GM21528 (cell line): ENCODE measurements at regions not wholly inside any gene's neighbourhood (a gene's known extent, or its start where the extent isn't known, plus 50 kb on each side); places are given as distances from the start of the nearest gene placed in this dataset.
"Not testable (repeated sequence)": the region's sequence is repeated elsewhere in the genome, so short reads cannot be mapped to it uniquely, and the experiment has no call there.

ENCODE experiments used
- ATAC-seq: cut with Tn5 transposase; IDR thresholded peaks from one replicate; pipeline ENCODE4 v1.9.1; 2021; ENCODE audit warnings: mild to moderate bottlenecking, moderate library complexity; ENCODE audit not compliant: unreplicated experiment, low FRiP score

DNA sequence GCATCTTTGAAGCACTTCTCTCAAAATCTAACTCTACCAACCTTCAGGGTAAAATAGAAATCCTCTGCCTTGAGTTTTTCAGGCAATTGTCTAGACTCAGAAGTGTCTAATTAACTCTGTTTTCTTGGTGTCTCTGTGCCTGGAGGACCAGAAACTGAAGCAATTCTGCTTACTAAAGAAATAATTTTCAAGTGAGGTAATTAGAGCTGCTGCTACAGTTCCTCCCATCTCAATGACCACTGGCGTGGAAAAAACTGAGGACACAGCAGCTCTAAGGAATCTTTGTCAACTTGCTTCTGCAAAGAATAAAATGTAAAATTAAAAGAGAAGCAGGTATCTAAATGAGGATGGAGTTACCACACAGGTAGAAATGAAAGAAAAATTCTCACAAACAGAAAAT is 785.0 kb downstream of the PRELID2 start:
- no peak for ATAC-seq

DNA sequence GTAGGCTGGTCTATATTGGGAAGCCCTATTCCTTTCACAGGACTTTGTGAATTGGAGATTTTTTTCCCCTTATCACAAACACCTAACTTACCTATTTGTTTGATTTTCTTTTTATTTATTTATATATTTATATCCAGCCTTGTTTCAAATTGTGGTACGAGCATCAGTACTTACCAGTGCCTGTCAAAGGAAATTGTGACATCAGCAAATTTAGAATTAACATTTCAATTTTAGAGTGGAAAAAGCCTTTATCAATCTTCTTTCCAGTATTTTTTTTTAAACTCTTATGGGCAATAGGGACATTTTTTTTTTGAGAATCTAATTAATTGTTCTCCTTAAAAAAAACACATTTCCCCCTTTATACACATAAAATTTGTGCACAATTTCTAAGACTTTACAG is 790.2 kb downstream of the PRELID2 start:
- ATAC-seq, result no peak

DNA sequence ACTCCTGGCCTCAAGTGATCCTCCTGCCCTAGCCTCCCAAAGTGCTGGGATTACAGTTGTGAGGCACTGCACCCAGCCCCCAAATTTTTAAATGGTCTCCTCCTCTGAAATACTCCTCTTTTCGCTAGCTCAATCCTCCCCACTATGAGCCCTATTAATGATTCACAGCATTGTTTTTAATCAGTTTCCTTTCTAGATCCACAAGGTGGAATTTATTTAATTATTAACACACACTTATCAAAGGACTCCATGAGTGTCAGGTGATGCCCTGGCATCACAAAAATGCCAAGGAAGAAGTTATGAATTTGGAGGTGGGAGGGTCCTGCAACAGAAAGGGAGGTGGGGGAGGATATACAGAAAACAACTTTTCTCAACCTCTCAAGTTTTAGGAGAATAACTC is 806.5 kb downstream of the PRELID2 start:
- no peak for ATAC-seq

DNA sequence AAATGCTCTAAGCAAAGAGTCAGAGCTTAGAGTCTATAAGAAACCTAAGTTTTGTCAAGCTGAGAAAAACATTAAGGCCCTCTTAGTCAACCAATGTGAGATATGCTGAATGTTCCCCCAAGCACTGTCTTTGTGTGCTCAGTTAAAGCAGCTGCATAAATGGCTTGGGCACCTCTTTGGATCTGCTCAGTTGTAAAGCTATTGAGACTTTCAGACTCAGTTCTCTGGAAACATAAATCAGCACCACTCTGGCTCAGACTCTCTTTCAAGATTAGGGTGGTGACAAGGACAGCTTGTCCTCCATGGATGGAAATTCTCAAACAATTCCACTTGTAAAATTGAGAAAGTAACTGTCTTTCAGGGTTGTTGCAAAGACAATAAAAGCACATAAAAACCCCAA is 807.9 kb downstream of the PRELID2 start:
- no peak for ATAC-seq

DNA sequence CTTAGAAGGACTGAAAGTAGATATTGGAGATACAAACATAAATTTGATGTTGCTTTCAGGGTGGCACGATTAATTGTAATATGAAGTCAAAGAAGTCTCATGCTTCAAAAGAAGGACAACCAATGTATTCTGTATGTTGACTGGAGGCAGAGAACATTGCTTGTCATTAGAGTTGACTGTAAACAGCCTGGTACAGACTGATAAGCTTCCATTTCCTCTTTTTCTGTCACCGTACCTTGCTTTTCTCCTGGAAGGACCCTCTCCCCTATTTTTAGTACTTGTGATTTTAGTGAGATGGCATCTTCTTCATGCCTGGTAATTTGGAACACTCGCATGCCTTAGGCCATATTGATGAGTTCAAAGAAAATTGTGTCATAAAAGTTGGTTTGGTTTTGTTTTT is 809.4 kb downstream of the PRELID2 start:
- ATAC-seq, result no peak

DNA sequence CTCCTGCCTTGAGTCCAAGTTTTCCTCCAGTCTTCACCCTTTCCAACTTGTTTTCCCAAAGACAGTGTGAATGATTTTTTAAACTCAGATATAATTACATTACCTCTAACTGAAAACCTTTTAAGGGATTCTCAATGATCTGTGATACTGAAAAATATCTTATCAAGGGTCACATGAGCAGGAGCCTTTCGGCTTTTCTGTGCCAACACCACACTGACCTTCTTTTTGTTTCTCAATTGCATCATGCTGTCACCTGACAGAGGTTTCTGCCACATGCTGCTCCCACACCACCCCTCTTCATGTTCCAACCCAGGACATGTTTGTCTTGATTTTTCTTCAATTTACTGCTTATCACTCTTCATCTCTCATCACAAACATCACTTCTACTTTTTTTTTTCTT is 820.0 kb downstream of the PRELID2 start:
- ATAC-seq, result no peak

DNA sequence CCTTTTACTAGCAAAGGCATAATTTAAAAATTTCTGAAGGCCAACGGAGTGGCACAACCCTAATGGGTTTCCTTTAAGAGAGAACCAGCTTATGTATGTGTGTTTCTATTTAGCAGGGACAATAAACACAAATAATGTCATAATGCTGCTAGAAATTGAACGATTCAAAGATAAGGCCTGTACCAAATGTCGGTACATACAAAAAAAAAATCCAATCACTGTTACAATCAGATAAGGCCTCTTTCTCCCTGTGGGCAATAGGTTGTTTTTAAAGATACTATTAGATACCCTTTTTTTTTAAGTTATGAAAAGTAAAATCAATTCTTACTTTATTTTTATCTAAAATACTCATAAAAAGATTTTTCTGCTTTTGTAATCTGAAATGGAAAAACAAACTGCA is 821.0 kb downstream of the PRELID2 start:
- no peak for ATAC-seq

DNA sequence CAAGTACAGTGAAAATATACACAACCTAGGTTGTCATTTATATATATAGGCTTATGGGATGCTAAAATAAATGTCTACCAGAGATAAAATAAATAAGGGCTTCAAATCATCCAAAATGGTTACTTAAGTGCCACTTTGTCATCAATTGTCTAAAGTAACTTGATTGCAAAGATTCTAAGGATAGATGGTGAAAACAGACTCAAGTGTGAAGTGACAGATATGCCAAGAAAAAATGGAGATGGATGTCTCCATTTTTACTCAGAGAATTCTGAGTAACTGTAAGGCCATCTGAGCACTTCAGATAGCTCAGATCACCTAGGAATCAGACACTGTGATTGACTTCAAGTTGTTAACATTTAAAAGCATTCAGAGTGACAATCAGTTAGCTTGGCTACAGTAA is 824.3 kb downstream of the PRELID2 start:
- no peak for ATAC-seq

DNA sequence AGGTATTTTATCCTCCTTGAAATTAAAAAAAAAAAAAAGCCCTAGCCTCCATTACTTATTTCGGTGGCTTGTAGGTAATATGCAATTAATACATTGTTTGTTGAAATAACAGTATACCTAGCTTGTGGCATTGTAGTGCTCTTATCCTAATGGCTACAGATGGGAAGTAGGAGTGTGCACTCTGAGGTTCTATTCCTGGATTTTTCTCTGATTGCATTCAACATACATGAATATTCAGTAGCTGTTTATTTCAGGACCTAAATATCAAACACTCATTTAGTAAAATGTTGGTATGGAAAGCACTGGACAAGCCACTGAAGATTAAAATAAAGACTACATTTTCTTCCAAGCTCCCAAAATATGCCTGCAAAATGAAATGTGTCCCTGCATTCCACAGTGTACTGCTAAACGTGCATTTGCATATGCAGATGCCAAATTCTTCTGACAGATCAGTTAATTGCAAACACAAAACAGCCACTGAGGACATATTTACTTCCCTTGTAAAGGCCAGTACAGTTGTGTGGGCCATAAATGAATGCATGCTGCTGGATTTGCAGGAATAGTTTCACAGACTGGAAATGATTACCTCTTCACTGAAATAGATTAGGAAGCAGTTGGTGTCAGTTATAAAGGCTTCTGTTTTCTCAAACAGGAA is 826.1 kb downstream of the PRELID2 start:
- no peak for ATAC-seq

DNA sequence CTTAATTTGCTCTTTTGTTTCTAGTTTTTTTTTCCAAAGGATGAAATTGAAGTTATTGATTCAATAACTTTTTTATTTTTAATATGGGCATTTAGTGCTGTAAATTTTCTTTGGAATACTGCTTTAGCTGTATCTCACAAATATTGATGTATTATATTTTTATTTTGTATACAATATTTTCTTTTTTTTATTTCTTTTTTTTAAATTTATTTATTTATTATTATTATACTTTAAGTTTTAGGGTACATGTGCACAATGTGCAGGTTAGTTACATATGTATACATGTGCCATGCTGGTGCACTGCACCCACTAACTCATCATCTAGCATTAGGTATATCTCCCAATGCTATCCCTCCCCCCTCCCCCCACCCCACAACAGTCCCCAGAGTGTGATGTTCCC is 823.7 kb downstream of the KCTD16 start:
- not testable (repeated sequence) for ATAC-seq

DNA sequence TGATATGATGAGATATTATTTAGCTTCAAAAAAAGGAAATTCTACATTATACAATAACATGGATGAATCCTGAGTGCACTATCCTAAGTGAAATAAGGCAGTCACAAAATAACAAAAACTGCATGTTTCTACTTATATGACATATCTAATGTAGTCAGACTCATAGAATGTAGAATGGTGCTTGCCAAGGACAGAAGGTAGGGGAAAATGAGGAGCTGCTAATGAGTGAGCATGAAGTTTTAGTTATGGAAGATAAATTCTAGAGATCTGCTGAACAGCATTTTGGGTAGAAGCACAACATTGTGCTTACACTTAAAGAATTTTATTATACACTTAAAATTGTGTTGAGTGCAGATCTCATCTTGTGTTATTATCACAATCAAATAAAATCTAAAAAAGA is 812.4 kb downstream of the KCTD16 start:
- no peak for ATAC-seq

DNA sequence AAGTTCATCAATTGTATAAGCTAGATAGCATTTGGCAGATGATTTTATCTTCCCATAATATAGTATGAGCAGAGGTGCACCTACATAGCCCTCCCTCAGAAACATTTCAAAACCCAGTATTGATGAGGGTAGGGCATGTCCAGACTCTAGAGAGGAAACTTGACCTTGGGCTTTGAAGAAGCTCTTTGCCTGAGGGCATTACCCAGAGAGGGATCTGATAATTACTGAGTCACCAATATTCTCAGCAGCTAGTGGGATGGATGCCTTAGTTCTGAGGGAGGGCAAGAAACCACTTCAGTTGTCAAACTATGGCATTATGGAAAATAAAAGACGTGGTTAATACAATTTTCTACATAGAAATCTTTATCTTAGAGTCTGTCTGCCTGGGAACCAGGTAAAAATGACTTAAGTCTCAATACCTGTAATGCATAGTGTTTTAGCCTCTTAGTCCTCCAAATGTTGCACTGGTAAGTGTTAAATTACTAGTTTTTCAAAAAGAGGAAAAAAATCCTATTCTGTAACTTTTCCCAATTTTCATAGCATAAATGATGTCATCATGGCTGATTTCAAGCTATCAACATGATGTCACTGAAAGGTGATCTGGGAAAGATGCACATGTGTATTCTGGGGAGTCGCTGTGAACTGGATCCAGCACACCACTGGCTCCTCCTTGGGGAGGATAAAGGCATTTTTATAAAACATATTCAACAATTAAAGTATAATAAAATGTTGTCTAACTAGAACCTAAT is 809.0 kb downstream of the KCTD16 start:
- ATAC-seq, result no peak

DNA sequence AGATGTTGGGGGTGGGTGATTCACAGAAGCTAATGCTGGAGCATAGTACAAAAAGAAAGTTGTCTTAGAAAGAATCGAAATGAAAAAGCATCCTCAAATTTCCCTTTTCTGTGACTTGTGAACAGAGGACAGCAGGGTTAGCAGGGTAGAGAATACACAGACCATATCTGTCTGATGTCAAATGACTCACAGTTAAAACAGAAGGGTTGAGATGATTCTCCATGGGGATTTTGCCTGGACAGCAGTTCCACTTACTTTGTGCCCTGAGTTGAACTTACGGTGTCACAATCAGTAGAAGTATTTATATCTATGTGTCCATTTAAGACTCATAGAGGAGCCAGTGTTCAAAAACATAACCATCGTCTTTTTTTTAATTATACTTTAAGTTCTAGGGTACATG is 801.6 kb downstream of the KCTD16 start:
- no peak for ATAC-seq

DNA sequence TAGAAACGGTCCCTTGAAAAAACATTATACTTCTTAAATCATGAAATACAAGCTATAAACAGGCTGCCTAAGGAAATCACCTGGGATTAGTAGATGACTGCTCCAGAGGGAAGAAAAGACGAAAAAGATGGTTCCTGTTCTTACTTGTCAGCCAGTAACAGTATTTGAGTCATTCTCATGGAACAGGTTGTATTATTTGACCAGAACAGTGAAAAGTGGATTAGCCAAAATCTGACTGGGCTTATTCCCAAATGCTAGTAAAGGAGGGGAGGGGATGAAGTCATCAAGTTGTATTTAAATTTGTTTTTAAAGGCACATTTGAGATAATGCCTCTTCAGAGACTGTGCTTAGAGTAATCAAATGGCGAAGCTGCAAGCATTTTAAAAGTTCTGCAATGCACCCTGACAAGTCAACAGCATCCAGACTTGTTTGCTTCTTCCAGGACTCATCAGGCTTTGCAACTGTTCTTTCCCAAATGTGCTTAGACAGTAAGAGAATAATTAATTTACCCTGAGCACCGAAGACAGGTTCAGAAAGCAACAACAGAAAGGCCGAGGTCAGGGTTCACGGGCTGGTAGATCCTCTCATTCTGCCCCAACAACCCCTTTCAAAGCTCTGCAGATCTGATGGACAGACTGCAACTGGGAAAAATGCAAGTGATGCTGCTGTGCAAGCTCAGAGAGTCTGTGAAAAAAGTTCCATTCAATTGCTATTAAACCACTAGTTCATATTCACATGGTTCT is 800.6 kb downstream of the KCTD16 start:
- ATAC-seq, result no peak

DNA sequence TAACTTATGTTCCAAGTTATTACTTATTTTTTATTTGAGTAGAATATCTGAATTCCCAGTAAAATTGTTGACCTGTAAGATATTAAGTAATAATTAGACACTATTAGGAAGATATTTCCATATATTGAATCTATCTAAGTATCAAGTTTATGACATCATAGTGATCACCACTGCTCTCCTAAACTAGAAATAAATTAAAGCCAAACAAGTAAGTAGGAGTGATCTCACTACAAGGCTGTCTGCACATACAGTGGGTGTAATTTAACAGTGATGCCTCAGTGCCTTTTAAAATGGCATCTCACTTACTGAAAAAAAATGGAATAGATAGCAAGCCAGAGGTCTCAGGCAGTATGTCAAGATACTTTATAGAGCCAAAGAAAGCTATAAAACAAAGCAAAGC is 789.6 kb downstream of the KCTD16 start:
- no peak for ATAC-seq

DNA sequence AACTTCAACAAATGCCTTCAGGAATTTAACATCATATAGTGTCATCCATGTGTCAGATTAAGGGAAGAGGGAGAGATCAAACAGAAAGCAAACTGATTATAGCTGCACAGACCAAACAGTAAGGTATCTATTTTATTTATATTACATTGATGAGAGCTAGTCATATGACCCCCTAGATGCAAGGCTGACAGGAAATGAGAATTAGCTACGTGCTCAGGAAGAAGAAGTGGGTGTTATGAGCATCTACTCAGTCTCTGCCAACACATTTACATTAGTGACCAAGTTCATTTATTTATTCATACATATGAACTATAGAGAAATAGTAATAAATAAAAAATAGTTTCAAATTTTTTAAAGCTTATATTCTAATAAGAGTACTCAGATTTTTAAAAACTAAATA is 787.3 kb downstream of the KCTD16 start:
- ATAC-seq, result no peak

DNA sequence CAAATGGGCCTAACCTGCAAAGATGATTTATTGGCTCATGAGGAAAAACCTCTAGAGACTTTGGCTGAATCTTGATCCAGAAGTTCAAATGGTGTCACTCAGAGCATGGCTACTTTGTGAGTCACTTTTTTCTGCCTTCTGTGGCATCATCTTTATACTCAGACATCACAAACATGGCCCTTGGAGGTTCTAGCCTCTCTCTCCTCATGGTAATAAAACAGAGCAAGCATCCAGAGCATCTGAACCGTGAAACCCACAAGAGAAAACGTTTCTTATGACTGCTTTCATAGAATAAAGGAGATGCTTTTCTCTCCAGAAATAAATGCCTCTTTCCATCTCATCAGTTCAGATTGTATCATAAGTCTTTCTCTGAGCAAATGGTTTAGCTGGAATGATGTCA is 780.3 kb downstream of the KCTD16 start:
- no peak for ATAC-seq

DNA sequence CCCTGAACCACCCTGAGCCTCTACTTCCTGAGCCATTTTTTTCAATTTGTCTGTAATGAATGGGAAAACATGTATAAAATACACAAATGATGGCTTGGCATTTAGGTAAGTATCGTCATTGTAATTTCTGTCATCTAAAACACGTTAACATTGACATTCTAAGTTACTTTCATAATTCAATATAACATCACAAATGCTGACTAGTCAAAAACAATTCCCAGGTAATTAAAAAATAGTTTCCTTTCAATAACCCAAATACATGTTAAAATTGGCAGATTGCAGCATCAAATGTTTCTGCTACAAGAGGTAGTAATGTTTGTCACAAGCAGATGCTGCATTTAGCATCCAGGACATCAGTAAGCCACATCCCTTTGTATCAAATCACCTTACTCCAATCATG is 776.4 kb downstream of the KCTD16 start:
- no peak for ATAC-seq

DNA sequence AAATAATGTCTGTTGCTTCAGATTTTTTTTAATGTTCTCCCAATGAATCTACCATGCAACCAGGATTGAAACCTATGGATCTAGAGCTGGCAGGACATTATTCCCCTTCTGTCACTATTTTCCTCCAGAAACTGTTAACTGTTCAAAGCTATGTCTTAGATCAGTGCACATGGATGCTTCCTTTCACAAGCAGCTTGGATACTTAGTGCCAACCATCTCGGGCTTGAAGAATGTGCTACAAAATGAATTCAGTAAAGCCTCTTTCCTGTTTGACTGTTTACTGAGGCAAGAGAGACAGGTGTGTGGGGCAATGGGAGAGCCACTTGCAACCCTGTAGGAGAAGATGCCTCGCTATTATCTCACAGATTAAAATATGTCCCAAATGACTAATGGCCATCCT is 774.8 kb downstream of the KCTD16 start:
- ATAC-seq, result no peak

DNA sequence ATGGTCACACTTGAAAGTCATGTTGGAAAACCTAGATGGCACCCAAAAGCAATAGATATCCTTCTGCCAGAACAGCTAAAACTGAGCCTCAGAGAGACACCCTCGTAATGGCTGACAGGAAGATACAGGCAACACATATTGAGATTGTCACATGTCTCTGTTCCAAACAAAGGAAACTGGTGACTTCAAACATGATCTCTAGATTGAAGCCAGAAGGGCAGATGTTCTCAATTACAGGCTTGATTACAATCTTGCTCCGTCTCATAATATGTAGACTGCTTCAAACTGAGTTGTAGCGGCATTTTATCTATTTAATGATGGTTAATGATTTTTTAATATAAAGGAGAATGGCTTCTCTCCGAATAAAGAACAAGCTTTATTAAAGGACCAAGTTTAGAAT is 774.3 kb downstream of the KCTD16 start:
- no peak for ATAC-seq

DNA sequence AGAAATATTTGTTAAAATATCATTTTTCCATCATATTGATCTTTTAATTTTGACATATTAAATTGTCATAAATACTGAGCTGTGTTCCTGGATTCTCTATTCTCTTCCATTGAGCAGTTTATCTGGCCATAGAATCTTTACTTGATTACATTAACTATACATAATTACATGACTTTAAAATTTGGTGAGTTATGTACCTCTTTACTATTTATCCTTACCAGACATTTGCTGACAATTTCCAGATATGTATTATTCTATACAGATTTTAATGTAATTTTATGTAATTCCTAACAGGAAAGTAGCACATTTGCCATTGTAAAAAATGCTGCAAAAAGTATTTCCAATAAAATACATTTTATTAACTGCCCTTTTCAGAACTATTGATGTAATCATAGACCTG is 770.3 kb downstream of the KCTD16 start:
- no peak for ATAC-seq

DNA sequence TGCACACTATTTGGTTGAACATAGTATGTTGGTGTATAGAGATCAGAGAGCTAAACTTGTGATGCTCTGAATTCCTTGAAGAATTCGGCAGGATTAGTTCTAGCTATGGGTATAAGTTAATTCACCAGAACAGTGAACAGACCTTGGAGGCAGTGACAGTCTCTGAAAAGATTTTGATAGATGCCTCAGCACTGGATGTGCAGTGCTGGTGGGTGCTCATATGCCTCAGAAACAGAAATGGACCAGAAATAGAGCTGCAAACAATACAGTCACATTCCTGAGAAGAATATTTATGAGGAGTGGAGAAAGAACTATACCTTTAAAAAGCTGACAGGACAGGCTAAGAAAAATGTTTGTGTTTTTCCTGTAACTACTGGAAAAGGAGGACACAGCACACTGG is 747.7 kb downstream of the KCTD16 start:
- no peak for ATAC-seq
